HEK293 (cell line): ENCODE measurements at regions not wholly inside any gene's neighbourhood (a gene's known extent, or its start where the extent isn't known, plus 50 kb on each side); places are given as distances from the start of the nearest gene placed in this dataset.

Experiments
- CTCF ChIA-PET: fragments of 350-600 bp; formaldehyde crosslinking; extraction: SDS; loops from one replicate; lab custom pipeline; 2021; ENCODE audit warnings: antibody characterized with exemption; lab: Yijun Ruan, JAX
- POLR2A ChIA-PET: fragments of 300-600 bp; formaldehyde crosslinking; extraction: SDS; loops from one replicate; lab custom pipeline; 2020; ENCODE audit warnings: antibody characterized with exemption, inconsistent platforms; lab: Yijun Ruan, JAX
- H3K27ac ChIP-seq: fragments of 200-500 bp; sonication (Bioruptor generic); 2 replicates; pipeline ENCODE4 v1.5.1; 2014; ENCODE audit warnings: low read depth, low read length, control low read depth, inconsistent platforms; ENCODE audit errors: extremely low read depth
- H3K36me3 ChIP-seq, 2 experiments: fragments of 200-500 bp in 1 of 2; sonication (Bioruptor generic) in 1 of 2; 1 replicate in 1 of 2; 2 replicates in 1 of 2; pipeline ENCODE4 v1.5.1; 2014 to 2017; ENCODE audit warnings: inconsistent platforms in 2 of 2, low read length in 2 of 2; ENCODE audit not compliant: control insufficient read depth in 2 of 2, insufficient read depth in 1 of 2
- H3K4me1 ChIP-seq: fragments of 200-500 bp; sonication (Bioruptor generic); 2 replicates; pipeline ENCODE4 v1.5.1; 2014; ENCODE audit warnings: mild to moderate bottlenecking, low read length, inconsistent platforms; ENCODE audit not compliant: control insufficient read depth, insufficient read depth
- H3K4me3 ChIP-seq: 2 replicates; pipeline ENCODE4 v1.5.1; 2011; ENCODE audit warnings: low read depth, mild to moderate bottlenecking, control low read depth, low read length, moderate library complexity
- H3K9me3 ChIP-seq: fragments of 200-500 bp; sonication (Bioruptor generic); 2 replicates; pipeline ENCODE4 v1.5.1; 2014; ENCODE audit warnings: low read depth, low read length, inconsistent platforms; ENCODE audit not compliant: control insufficient read depth, insufficient read depth
- CTCF ChIP-seq: fragments of 450-650 bp; formaldehyde crosslinking; IDR thresholded peaks from 2 replicates; pipeline ENCODE4 v1.5.1; 2016; ENCODE audit warnings: missing biosample characterization, missing genetic modification characterization
- ELK4 ChIP-seq: IDR thresholded peaks from 2 replicates; pipeline ENCODE4 v1.6.1; 2011; ENCODE audit warnings: mild to moderate bottlenecking, low read depth, low read length, borderline replicate concordance
- GLI2 ChIP-seq: fragments of 450-650 bp; formaldehyde crosslinking; IDR thresholded peaks from 2 replicates; pipeline ENCODE4; 2017; ENCODE audit warnings: missing biosample characterization, missing genetic modification characterization, low read depth, borderline replicate concordance
- GLIS1 ChIP-seq: fragments of 450-650 bp; formaldehyde crosslinking; IDR thresholded peaks from 2 replicates; pipeline ENCODE4 v1.5.1; 2016; ENCODE audit warnings: missing biosample characterization, missing genetic modification characterization
- GLIS2 ChIP-seq: fragments of 450-650 bp; formaldehyde crosslinking; IDR thresholded peaks from 2 replicates; pipeline ENCODE4 v1.5.1; 2016; ENCODE audit warnings: missing biosample characterization, missing genetic modification characterization
- HOXA7 ChIP-seq: sonication (generic); formaldehyde crosslinking; IDR thresholded peaks from 2 replicates; pipeline ENCODE4 v1.8.1; 2022; ENCODE audit warnings: missing genetic modification reagents, borderline replicate concordance
- KLF17 ChIP-seq: fragments of 450-650 bp; formaldehyde crosslinking; IDR thresholded peaks from 2 replicates; pipeline ENCODE4 v1.5.1; 2016; ENCODE audit warnings: missing biosample characterization, missing genetic modification characterization
- TSHZ1 ChIP-seq: fragments of 450-650 bp; formaldehyde crosslinking; IDR thresholded peaks from 2 replicates; pipeline ENCODE4 v1.5.1; 2016; ENCODE audit warnings: missing biosample characterization, missing genetic modification characterization, borderline replicate concordance
- ZBTB11 ChIP-seq: fragments of 450-650 bp; formaldehyde crosslinking; conservative IDR thresholded peaks from 2 replicates; pipeline ENCODE4 v1.5.1; 2016; ENCODE audit warnings: low read depth, missing biosample characterization, missing genetic modification characterization
- ZBTB44 ChIP-seq: fragments of 450-650 bp; IDR thresholded peaks from 2 replicates; pipeline ENCODE4 v1.5.1; 2018; ENCODE audit warnings: missing biosample characterization, mild to moderate bottlenecking, missing genetic modification characterization
- ZIC2 ChIP-seq: fragments of 450-650 bp; formaldehyde crosslinking; IDR thresholded peaks from 2 replicates; pipeline ENCODE4 v1.5.1; 2016; ENCODE audit warnings: missing biosample characterization, missing genetic modification characterization
- ZNF132 ChIP-seq: fragments of 450-650 bp; formaldehyde crosslinking; IDR thresholded peaks from 2 replicates; pipeline ENCODE4 v1.5.1; 2017; ENCODE audit warnings: missing biosample characterization, missing genetic modification characterization, borderline replicate concordance
- ZNF214 ChIP-seq: fragments of 450-650 bp; formaldehyde crosslinking; IDR thresholded peaks from 2 replicates; pipeline ENCODE4 v1.5.1; 2017; ENCODE audit warnings: missing biosample characterization, mild to moderate bottlenecking, missing genetic modification characterization, borderline replicate concordance
- ZNF433 ChIP-seq: fragments of 450-650 bp; formaldehyde crosslinking; IDR thresholded peaks from 2 replicates; pipeline ENCODE4 v1.5.1; 2016; ENCODE audit warnings: missing biosample characterization, missing genetic modification characterization, low read depth
- ZNF521 ChIP-seq: fragments of 450-650 bp; formaldehyde crosslinking; IDR thresholded peaks from 2 replicates; pipeline ENCODE4 v1.5.1; 2017; ENCODE audit warnings: missing biosample characterization, mild to moderate bottlenecking, missing genetic modification characterization
- ZNF548 ChIP-seq: fragments of 450-650 bp; formaldehyde crosslinking; IDR thresholded peaks from 2 replicates; pipeline ENCODE4 v1.5.1; 2016; ENCODE audit warnings: missing biosample characterization, missing genetic modification characterization
- ZSCAN23 ChIP-seq: fragments of 450-650 bp; formaldehyde crosslinking; IDR thresholded peaks from 2 replicates; pipeline ENCODE4 v1.5.1; 2016; ENCODE audit warnings: missing biosample characterization, missing genetic modification characterization

GRCh38 chr11:32033491-32033890 lies 57.4 kb upstream of the RCN1 start (continued):
- no peak for TF ChIP-seq ELK4
- no peak for TF ChIP-seq CTCF (tag by site-specific recombination)

GRCh38 chr11:32033067-32033466 lies 57.8 kb upstream of the RCN1 start:
- POLR2A ChIA-PET: no interaction called here
- TF ChIP-seq KLF17 (tag by site-specific recombination): no peak
- TF ChIP-seq ZNF433 (tag by site-specific recombination): no peak
- H3K4me3 ChIP-seq: no peak overlapping the region
- H3K27ac ChIP-seq: no peak overlapping the region
- CTCF ChIA-PET: interaction anchor here (1.4 to 2.2 kb wide), 2 partner anchors 20 to 134 kb away, joined by 3 to 12 read pairs; no protein-coding TSS in a partner anchor
- no peaks in the 10 kb centered on the region for H3K9me3 ChIP-seq
- H3K4me1 ChIP-seq: no peaks in the 10 kb centered on the region
- H3K36me3 ChIP-seq: no peaks in the 10 kb centered on the region

GRCh38 chr11:32032478-32032877 lies 58.4 kb upstream of the RCN1 start:
- TF ChIP-seq GLIS2: no peak
- no peak for TF ChIP-seq TSHZ1 (tag by site-specific recombination)
- TF ChIP-seq HOXA7: no peak
- Histone ChIP-seq H3K27ac (no peak overlapping the region), H3K9me3 (no peaks in the 10 kb centered on the region), H3K4me3 (no peak overlapping the region), H3K4me1 (no peaks in the 10 kb centered on the region), H3K36me3 (no peaks in the 10 kb centered on the region)
- CTCF ChIA-PET: interaction anchor here (1.4 kb wide), 1 partner anchor 135 kb away, joined by 3 read pairs; no protein-coding TSS in a partner anchor
- POLR2A ChIA-PET: no interaction called here

GRCh38 chr11:32032052-32032451 lies 58.8 kb upstream of the RCN1 start:
- CTCF ChIA-PET: interaction anchor here (1.4 kb wide), 1 partner anchor 135 kb away, joined by 3 read pairs; no protein-coding TSS in a partner anchor
- no peak overlapping the region for H3K27ac ChIP-seq
- TF ChIP-seq ZIC2 (tag by site-specific recombination) (no peak), ZNF548 (tag by site-specific recombination) (no peak), ZNF132 (tag by site-specific recombination) (no peak), ZNF214 (no peak), GLI2 (tag by site-specific recombination) (no peak), GLIS1 (tag by site-specific recombination) (no peak), ZBTB11 (no peak), ZSCAN23 (tag by site-specific recombination) (no peak), ZBTB44 (tag by site-specific recombination) (no peak), ZNF521 (tag by site-specific recombination) (no peak)

More at GRCh38 chr11:32032052-32032451, 58.8 kb upstream of the RCN1 start:
- Histone ChIP-seq H3K4me1 (no peaks in the 10 kb centered on the region), H3K4me3 (no peak overlapping the region), H3K36me3 (no peaks in the 10 kb centered on the region), H3K9me3 (no peaks in the 10 kb centered on the region)
- POLR2A ChIA-PET: no interaction called here
